ENCODE measurements at regions not wholly inside any gene's neighbourhood (a gene's known extent, or its start where the extent isn't known, plus 50 kb on each side); places are given as distances from the start of the nearest gene placed in this dataset.

GRCh38 chr12:78420991-78421390 lies 443.6 kb upstream of the SYT1 start:
- no peak for TF ChIP-seq ZFP3 (CRISPR knock-in tag; IDR thresholded peaks at IDR 0.05)
- no peak for TF ChIP-seq RARB (CRISPR knock-in tag; IDR thresholded peaks at IDR 0.05)
- no peak for TF ChIP-seq ISL1 (CRISPR knock-in tag; IDR thresholded peaks at IDR 0.05)
- no peak for TF ChIP-seq PATZ1 (CRISPR knock-in tag; IDR thresholded peaks at IDR 0.05; ENCODE audit: borderline replicate concordance)
- no peak for TF ChIP-seq TOX (CRISPR knock-in tag; IDR thresholded peaks at IDR 0.05; ENCODE audit: borderline replicate concordance)
- no peak for TF ChIP-seq SNAI2 (CRISPR knock-in tag; IDR thresholded peaks at IDR 0.05)

All from SK-N-SH treated with all-trans-retinoic acid at 6 μM for 48 hours (cell line).